ENCODE measurements at regions not wholly inside any gene's neighbourhood (a gene's known extent, or its start where the extent isn't known, plus 50 kb on each side); places are given as distances from the start of the nearest gene placed in this dataset.

- TF ChIP-seq EP300 (IDR thresholded peaks at IDR 0.05): no peak
- TF ChIP-seq POLR2A (IDR thresholded peaks at IDR 0.05): no peak
- TF ChIP-seq CTCF (IDR thresholded peaks at IDR 0.05): no peak
Measured at GRCh38 chr16:82360024-82360783, 190.2 kb upstream of the MPHOSPH6 start.
